ENCODE measurements at regions not wholly inside any gene's neighbourhood (a gene's known extent, or its start where the extent isn't known, plus 50 kb on each side); places are given as distances from the start of the nearest gene placed in this dataset.

- Histone ChIP-seq H3K36me3 (no peaks in the 10 kb centered on the region), H3K27me3 (no peaks in the 10 kb centered on the region), H3K4me1 (no peaks in the 10 kb centered on the region), H3K4me3 (ENCODE audit: low read depth, low read length) (no peak overlapping the region), H3K9me3 (no peaks in the 10 kb centered on the region; the same call in 1 of the 2 replicates)
- no peak for DNase-seq
- no peak for TF ChIP-seq CTCF (IDR thresholded peaks at IDR 0.05; ENCODE audit: low read depth, low read length)
Measured at GRCh38 chr10:131584287-131584686, 272.8 kb upstream of the TCERG1L start.

GRCh38 chr10:131585761-131586160, 274.2 kb upstream of the TCERG1L start:
- Histone ChIP-seq H3K4me3 (ENCODE audit: low read depth, low read length) (no peak overlapping the region), H3K36me3 (no peaks in the 10 kb centered on the region), H3K27me3 (no peaks in the 10 kb centered on the region), H3K4me1 (no peaks in the 10 kb centered on the region), H3K9me3 (no peaks in the 10 kb centered on the region; the same call in 1 of the 2 replicates)
- no peak for TF ChIP-seq CTCF (IDR thresholded peaks at IDR 0.05; ENCODE audit: low read depth, low read length)
- DNase-seq: no peak

DNA sequence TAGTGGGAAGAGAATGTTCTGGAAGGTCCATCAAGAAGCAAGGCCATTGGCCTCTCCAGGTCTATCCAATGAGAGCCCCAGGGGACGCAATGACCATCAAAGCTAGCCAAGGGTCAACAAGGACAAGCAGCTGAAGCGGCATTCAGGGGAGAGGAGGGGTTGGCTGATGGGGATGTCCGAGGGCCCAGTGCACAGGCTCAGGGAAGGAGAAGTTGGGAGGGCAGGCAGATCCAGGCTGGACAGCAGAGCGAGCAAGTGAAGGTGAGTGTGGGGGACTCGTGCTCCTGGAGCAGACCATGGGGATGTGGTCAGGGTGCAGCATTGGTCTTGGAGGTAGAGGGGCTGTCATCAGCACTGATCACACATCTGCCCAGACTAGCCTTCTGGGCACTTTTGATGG, 275.4 kb upstream of the TCERG1L start:
- no peaks in the 10 kb centered on the region for H3K27me3 ChIP-seq
- DNase-seq: no peak
- no peaks in the 10 kb centered on the region for H3K4me1 ChIP-seq
- no peak for TF ChIP-seq CTCF (IDR thresholded peaks at IDR 0.05; ENCODE audit: low read depth, low read length)
- no peak overlapping the region for H3K4me3 ChIP-seq (ENCODE audit: low read depth, low read length)
- H3K9me3 ChIP-seq: no peaks in the 10 kb centered on the region; the same call in 1 of the 2 replicates
- no peaks in the 10 kb centered on the region for H3K36me3 ChIP-seq

DNA sequence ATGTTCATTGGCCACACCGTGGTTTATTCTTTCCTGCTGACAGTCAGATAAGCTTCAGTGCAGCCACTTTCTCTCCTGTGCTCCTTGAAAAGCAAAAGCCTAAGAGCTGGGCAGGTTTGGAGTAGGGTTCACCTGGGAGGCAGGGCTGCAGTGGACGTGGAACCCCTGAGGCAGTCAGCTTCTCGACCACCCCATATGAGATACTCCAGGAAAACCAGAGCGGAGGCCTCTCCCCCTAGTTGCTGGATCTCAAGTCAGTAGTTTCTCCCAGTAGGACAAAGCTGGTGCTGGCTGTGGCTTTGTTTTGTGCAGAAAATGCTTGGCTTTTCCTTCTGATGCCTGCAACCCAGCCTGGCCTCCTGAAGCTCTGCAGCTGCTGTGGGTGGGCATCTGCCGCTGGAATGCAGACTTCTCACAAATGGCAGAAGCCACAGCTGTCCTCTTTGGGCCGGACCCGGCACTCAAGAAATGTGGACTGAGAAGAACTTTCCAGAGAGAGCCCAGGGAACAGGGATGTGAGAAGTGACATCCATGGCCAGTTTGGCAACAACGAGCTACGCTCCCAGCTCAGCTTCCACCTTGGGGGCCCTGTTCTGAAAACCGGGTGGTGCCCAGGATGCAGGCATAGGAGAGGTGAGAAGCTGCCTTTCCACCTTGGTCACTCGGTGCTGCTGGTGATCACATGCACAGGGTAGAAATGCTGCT, 276.6 kb upstream of the TCERG1L start:
- DNase-seq: no peak
- Histone ChIP-seq H3K4me1 (no peaks in the 10 kb centered on the region), H3K36me3 (no peaks in the 10 kb centered on the region), H3K9me3 (no peaks in the 10 kb centered on the region; the same call in 1 of the 2 replicates), H3K4me3 (ENCODE audit: low read depth, low read length) (no peak overlapping the region), H3K27me3 (no peaks in the 10 kb centered on the region)
- TF ChIP-seq CTCF (IDR thresholded peaks at IDR 0.05; ENCODE audit: low read depth, low read length): no peak

DNA sequence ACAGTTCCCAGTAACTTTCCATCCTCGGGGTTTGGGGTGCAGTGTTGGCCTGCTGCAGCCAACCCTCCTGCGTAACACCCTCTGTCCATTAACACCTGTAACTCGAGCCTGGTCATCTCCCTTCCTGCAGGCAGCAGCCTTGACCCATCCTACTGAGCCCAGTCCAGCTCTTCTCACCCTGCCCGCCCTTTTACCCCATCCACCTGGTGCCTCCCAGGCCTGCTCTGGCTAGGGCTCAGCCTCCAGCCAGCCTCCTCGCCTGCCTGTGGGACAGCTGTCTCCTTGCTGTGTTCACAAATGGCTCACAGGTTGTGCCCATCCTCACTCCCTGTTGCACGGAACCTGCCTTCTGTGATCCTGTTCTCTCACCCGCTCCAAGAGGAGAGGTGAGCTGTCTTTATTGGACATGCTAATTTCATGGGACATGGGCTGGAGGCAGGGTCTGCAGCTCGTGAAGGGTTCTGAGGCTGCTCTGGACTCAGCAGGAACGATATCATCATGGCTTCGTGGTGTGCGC, 277.2 kb upstream of the TCERG1L start:
- Histone ChIP-seq H3K27me3 (no peaks in the 10 kb centered on the region), H3K9me3 (no peaks in the 10 kb centered on the region; the same call in 1 of the 2 replicates), H3K36me3 (no peaks in the 10 kb centered on the region), H3K4me1 (no peaks in the 10 kb centered on the region), H3K4me3 (ENCODE audit: low read depth, low read length) (no peak overlapping the region)
- TF ChIP-seq CTCF (IDR thresholded peaks at IDR 0.05; ENCODE audit: low read depth, low read length): no peak
- DNase-seq: no peak

GRCh38 chr10:131590567-131590966, 279.0 kb upstream of the TCERG1L start:
- H3K36me3 ChIP-seq: no peaks in the 10 kb centered on the region
- no peaks in the 10 kb centered on the region for H3K4me1 ChIP-seq
- no peak for TF ChIP-seq CTCF (IDR thresholded peaks at IDR 0.05; ENCODE audit: low read depth, low read length)
- no peaks in the 10 kb centered on the region; the same call in 1 of the 2 replicates for H3K9me3 ChIP-seq
- H3K27me3 ChIP-seq: no peaks in the 10 kb centered on the region
- no peak overlapping the region for H3K4me3 ChIP-seq (ENCODE audit: low read depth, low read length)
- DNase-seq: no peak

Measured in BE2C (cell line).